MG63 (cell line): ENCODE measurements at regions not wholly inside any gene's neighbourhood (a gene's known extent, or its start where the extent isn't known, plus 50 kb on each side); places are given as distances from the start of the nearest gene placed in this dataset.
"Not testable (repeated sequence)": the region's sequence is repeated elsewhere in the genome, so short reads cannot be mapped to it uniquely, and the experiment has no call there.

Source experiments
- DNase-seq: peaks from one replicate; pipeline ENCODE4 v3.0.0-alpha.2; 2020
- H3K27me3 ChIP-seq: fragments of 250-450 bp; sonication (Bioruptor Pico); 2 replicates; pipeline ENCODE4 v1.5.1; 2020; ENCODE audit warnings: mild to moderate bottlenecking, moderate library complexity
- H3K36me3 ChIP-seq: fragments of 250-450 bp; sonication (Bioruptor Pico); 2 replicates; pipeline ENCODE4 v1.5.1; 2020; ENCODE audit warnings: mild to moderate bottlenecking, moderate library complexity
- H3K4me3 ChIP-seq: fragments of 250-450 bp; sonication (Bioruptor Pico); 2 replicates; pipeline ENCODE4 v1.5.1; 2020; ENCODE audit warnings: mild to moderate bottlenecking, moderate library complexity
- H3K9me3 ChIP-seq: fragments of 250-450 bp; sonication (Bioruptor Pico); 2 replicates; pipeline ENCODE4 v1.5.1; 2020; ENCODE audit warnings: mild to moderate bottlenecking, moderate library complexity

GRCh38 chr1:191002768-191003167, 525.1 kb upstream of the BRINP3 start:
- no peaks in the 10 kb centered on the region for H3K36me3 ChIP-seq
- H3K4me3 ChIP-seq: no peak overlapping the region
- H3K9me3 ChIP-seq: no peaks in the 10 kb centered on the region
- DNase-seq: no peak
- H3K27me3 ChIP-seq: no peaks in the 10 kb centered on the region

GRCh38 chr1:191016765-191017164, 539.1 kb upstream of the BRINP3 start:
- H3K9me3 ChIP-seq: no peaks in the 10 kb centered on the region
- H3K27me3 ChIP-seq: no peaks in the 10 kb centered on the region
- H3K4me3 ChIP-seq: no peak overlapping the region
- DNase-seq: no peak
- no peaks in the 10 kb centered on the region for H3K36me3 ChIP-seq

GRCh38 chr1:191022856-191023255, 545.2 kb upstream of the BRINP3 start:
- Histone ChIP-seq H3K9me3 (no peaks in the 10 kb centered on the region; the same call in 1 of the 2 replicates), H3K4me3 (no peak overlapping the region), H3K27me3 (no peaks in the 10 kb centered on the region), H3K36me3 (no peaks in the 10 kb centered on the region)
- DNase-seq: no peak

- Histone ChIP-seq H3K27me3 (no peaks in the 10 kb centered on the region), H3K4me3 (no peak overlapping the region), H3K36me3 (no peaks in the 10 kb centered on the region), H3K9me3 (no peaks in the 10 kb centered on the region; the same call in 1 of the 2 replicates)
- no peak for DNase-seq
These were observed 548.4 kb upstream of the BRINP3 start for GRCh38 chr1:191025896-191026642.

- no peaks in the 10 kb centered on the region for H3K36me3 ChIP-seq
- no peak overlapping the region for H3K4me3 ChIP-seq
- no peaks in the 10 kb centered on the region for H3K27me3 ChIP-seq
- H3K9me3 ChIP-seq: no peaks in the 10 kb centered on the region; the same call in 1 of the 2 replicates
- DNase-seq: no peak
These were observed 549.2 kb upstream of the BRINP3 start for GRCh38 chr1:191026828-191027227.

GRCh38 chr1:191034132-191034531, 556.5 kb upstream of the BRINP3 start:
- H3K4me3 ChIP-seq: no peak overlapping the region
- H3K27me3 ChIP-seq: no peaks in the 10 kb centered on the region
- H3K9me3 ChIP-seq: no peaks in the 10 kb centered on the region
- H3K36me3 ChIP-seq: no peaks in the 10 kb centered on the region
- DNase-seq: no peak

- H3K4me3 ChIP-seq: no peak overlapping the region
- DNase-seq: no peak
- no peaks in the 10 kb centered on the region for H3K9me3 ChIP-seq
- no peaks in the 10 kb centered on the region for H3K36me3 ChIP-seq
- no peaks in the 10 kb centered on the region for H3K27me3 ChIP-seq
These were observed 565.4 kb upstream of the BRINP3 start for GRCh38 chr1:191043066-191043465.

- Histone ChIP-seq H3K9me3 (no peaks in the 10 kb centered on the region), H3K27me3 (no peaks in the 10 kb centered on the region), H3K36me3 (no peaks in the 10 kb centered on the region), H3K4me3 (no peak overlapping the region)
- DNase-seq: no peak
These were observed 572.1 kb upstream of the BRINP3 start for GRCh38 chr1:191049781-191050180.

GRCh38 chr1:191052888-191053287, 575.2 kb upstream of the BRINP3 start:
- H3K4me3 ChIP-seq: no peak overlapping the region
- H3K27me3 ChIP-seq: no peaks in the 10 kb centered on the region
- no peak for DNase-seq
- no peaks in the 10 kb centered on the region for H3K36me3 ChIP-seq
- H3K9me3 ChIP-seq: no peaks in the 10 kb centered on the region

- no peaks in the 10 kb centered on the region for H3K9me3 ChIP-seq
- H3K36me3 ChIP-seq: no peaks in the 10 kb centered on the region
- H3K4me3 ChIP-seq: no peak overlapping the region
- no peak for DNase-seq
- no peaks in the 10 kb centered on the region for H3K27me3 ChIP-seq
These were observed 587.7 kb upstream of the BRINP3 start for GRCh38 chr1:191065346-191065745.

GRCh38 chr1:191065771-191066170, 588.1 kb upstream of the BRINP3 start:
- no peaks in the 10 kb centered on the region for H3K9me3 ChIP-seq
- H3K27me3 ChIP-seq: no peaks in the 10 kb centered on the region
- H3K36me3 ChIP-seq: no peaks in the 10 kb centered on the region
- DNase-seq: no peak
- H3K4me3 ChIP-seq: no peak overlapping the region

- DNase-seq: no peak
- Histone ChIP-seq H3K36me3 (no peaks in the 10 kb centered on the region), H3K4me3 (no peak overlapping the region), H3K9me3 (peaks cover 6% of the 10 kb centered on the region; the same call in 1 of the 2 replicates), H3K27me3 (no peaks in the 10 kb centered on the region)
These were observed 597.2 kb upstream of the BRINP3 start for GRCh38 chr1:191074881-191075280.

GRCh38 chr1:191083090-191083489, 605.4 kb upstream of the BRINP3 start:
- not testable (repeated sequence) for DNase-seq, H3K4me3 ChIP-seq, H3K27me3 ChIP-seq, H3K36me3 ChIP-seq, H3K9me3 ChIP-seq

GRCh38 chr1:191085121-191085520, 607.5 kb upstream of the BRINP3 start:
- H3K27me3 ChIP-seq: no peaks in the 10 kb centered on the region
- DNase-seq: no peak
- no peaks in the 10 kb centered on the region for H3K36me3 ChIP-seq
- no peak overlapping the region for H3K4me3 ChIP-seq
- no peaks in the 10 kb centered on the region for H3K9me3 ChIP-seq

GRCh38 chr1:191086910-191087309, 609.2 kb upstream of the BRINP3 start:
- Histone ChIP-seq H3K27me3 (no peaks in the 10 kb centered on the region), H3K9me3 (no peaks in the 10 kb centered on the region), H3K4me3 (no peak overlapping the region), H3K36me3 (no peaks in the 10 kb centered on the region)
- no peak for DNase-seq

- Histone ChIP-seq H3K4me3 (no peak overlapping the region), H3K9me3 (no peaks in the 10 kb centered on the region)
These were observed 618.7 kb upstream of the BRINP3 start for GRCh38 chr1:191096405-191096804.

GRCh38 chr1:191099696-191100095, 622.0 kb upstream of the BRINP3 start:
- Histone ChIP-seq H3K36me3 (no peaks in the 10 kb centered on the region), H3K27me3 (no peaks in the 10 kb centered on the region), H3K9me3 (no peaks in the 10 kb centered on the region), H3K4me3 (no peak overlapping the region)
- no peak for DNase-seq

More at GRCh38 chr1:191096405-191096804, 618.7 kb upstream of the BRINP3 start:
- Histone ChIP-seq H3K36me3 (no peaks in the 10 kb centered on the region), H3K27me3 (no peaks in the 10 kb centered on the region)
- no peak for DNase-seq

GRCh38 chr1:191101960-191102359, 624.3 kb upstream of the BRINP3 start:
- H3K27me3 ChIP-seq: no peaks in the 10 kb centered on the region
- no peaks in the 10 kb centered on the region for H3K9me3 ChIP-seq
- H3K4me3 ChIP-seq: no peak overlapping the region
- no peak for DNase-seq
- H3K36me3 ChIP-seq: no peaks in the 10 kb centered on the region
